H1 (cell line): ENCODE measurements at regions not wholly inside any gene's neighbourhood (a gene's known extent, or its start where the extent isn't known, plus 50 kb on each side); places are given as distances from the start of the nearest gene placed in this dataset.

Experiments used
- CBX5 ChIP-seq: fragments of 300-800, 300-1000 bp; sonication (generic); IDR thresholded peaks from 2 replicates; pipeline ENCODE4 v1.7.1; 2016; ENCODE audit warnings: antibody characterized with exemption, low read length, low read depth
- CBX8 ChIP-seq: fragments of 300-800, 300-1000 bp; sonication (generic); IDR thresholded peaks from 2 replicates; pipeline ENCODE4 v1.7.1; 2016; ENCODE audit warnings: low read depth, low read length, borderline replicate concordance
- CREB1 ChIP-seq: IDR thresholded peaks from 2 replicates; pipeline ENCODE4 v1.6.1; 2012; ENCODE audit warnings: inconsistent platforms
- EGR1 ChIP-seq: IDR thresholded peaks from 2 replicates; pipeline ENCODE4 v1.6.1; 2011; ENCODE audit warnings: low read depth, low read length, borderline replicate concordance
- GABPA ChIP-seq: IDR thresholded peaks from 2 replicates; pipeline ENCODE4 v1.6.1; 2011; ENCODE audit warnings: mild to moderate bottlenecking, low read length, moderate library complexity, borderline replicate concordance; ENCODE audit not compliant: insufficient read depth
- KDM1A ChIP-seq: fragments of 200-600, 300-600 bp; sonication (generic); IDR thresholded peaks from 2 replicates; pipeline ENCODE4 v1.7.1; 2016; ENCODE audit warnings: mild to moderate bottlenecking, low read length, borderline replicate concordance
- KDM5A ChIP-seq: fragments of 200-600 bp; IDR thresholded peaks from 2 replicates; pipeline ENCODE4 v1.7.1; 2012; ENCODE audit warnings: mild to moderate bottlenecking, low read length, inconsistent platforms, mixed read lengths
- NRF1 ChIP-seq: IDR thresholded peaks from 2 replicates; pipeline ENCODE4 v1.6.1; 2011; ENCODE audit warnings: mild to moderate bottlenecking, low read depth, low read length, improper control_type of control experiment
- RBBP5 ChIP-seq: IDR thresholded peaks from 2 replicates; pipeline ENCODE4 v1.7.1; 2012; ENCODE audit warnings: low read depth, mild to moderate bottlenecking, inconsistent platforms, low read length, moderate library complexity, borderline replicate concordance
- RXRA ChIP-seq: IDR thresholded peaks from 2 replicates; pipeline ENCODE4 v1.6.1; 2011; ENCODE audit warnings: low read depth, mild to moderate bottlenecking, low read length, moderate library complexity; ENCODE audit not compliant: insufficient read depth
- SAP30 ChIP-seq: fragments of 300-600 bp; sonication (generic); IDR thresholded peaks from 2 replicates; pipeline ENCODE4 v1.7.1; 2012; ENCODE audit warnings: low read length, moderate library complexity, mild to moderate bottlenecking, inconsistent platforms; ENCODE audit not compliant: insufficient read depth, insufficient replicate concordance
- TAF7 ChIP-seq: optimal IDR thresholded peaks from 2 replicates; pipeline ENCODE3; 2011; ENCODE audit warnings: low read depth, mild to moderate bottlenecking, inconsistent platforms, low read length, moderate library complexity, borderline replicate concordance
- TBP ChIP-seq: IDR thresholded peaks from 2 replicates; pipeline ENCODE4 v1.6.1; 2011; ENCODE audit warnings: low read depth, low read length, improper control_type of control experiment
- TEAD4 ChIP-seq: IDR thresholded peaks from 2 replicates; pipeline ENCODE4 v1.6.1; 2012; ENCODE audit warnings: low read depth, low read length, inconsistent platforms, mixed read lengths
- USF2 ChIP-seq: IDR thresholded peaks from 2 replicates; pipeline ENCODE4 v1.6.1; 2011; ENCODE audit warnings: low read length, improper control_type of control experiment
- TF ChIP-seq, protein P1 (sequence below): IDR thresholded peaks from 2 replicates; pipeline ENCODE4 v1.6.1; 2012; ENCODE audit warnings: low read length, inconsistent platforms

DNA sequence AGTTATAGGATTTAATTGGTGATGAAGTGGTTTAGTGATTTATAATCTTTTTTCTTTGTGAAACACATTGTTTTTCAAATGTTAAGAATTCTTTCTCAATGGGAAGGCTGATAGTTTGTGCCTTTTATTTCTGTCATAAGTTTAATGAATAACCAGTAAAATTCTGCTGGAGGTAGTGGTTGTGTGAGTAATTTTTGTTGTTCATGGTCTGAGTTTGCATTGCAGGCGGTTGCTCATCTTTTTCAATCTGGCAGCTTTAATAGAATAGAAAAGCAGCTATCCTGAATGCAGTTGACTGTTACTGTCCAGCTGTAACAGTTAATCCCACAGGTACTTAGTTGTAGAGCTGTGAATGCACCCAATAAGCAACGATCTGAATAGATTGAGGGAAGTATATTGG lies 215.6 kb upstream of the AFF2 start (continued):
- TF ChIP-seq SAP30 (no peak), USF2 (no peak), RXRA (no peak), TAF7 (no peak), TBP (no peak), RBBP5 (no peak), NRF1 (no peak), CBX5 (no peak), KDM1A (no peak), CBX8 (no peak), TEAD4 (no peak), CREB1 (no peak), GABPA (no peak), EGR1 (no peak), KDM5A (no peak)
- TF ChIP-seq, protein P1, sequence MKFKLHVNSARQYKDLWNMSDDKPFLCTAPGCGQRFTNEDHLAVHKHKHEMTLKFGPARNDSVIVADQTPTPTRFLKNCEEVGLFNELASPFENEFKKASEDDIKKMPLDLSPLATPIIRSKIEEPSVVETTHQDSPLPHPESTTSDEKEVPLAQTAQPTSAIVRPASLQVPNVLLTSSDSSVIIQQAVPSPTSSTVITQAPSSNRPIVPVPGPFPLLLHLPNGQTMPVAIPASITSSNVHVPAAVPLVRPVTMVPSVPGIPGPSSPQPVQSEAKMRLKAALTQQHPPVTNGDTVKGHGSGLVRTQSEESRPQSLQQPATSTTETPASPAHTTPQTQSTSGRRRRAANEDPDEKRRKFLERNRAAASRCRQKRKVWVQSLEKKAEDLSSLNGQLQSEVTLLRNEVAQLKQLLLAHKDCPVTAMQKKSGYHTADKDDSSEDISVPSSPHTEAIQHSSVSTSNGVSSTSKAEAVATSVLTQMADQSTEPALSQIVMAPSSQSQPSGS, result no peak
